H1 (cell line): ENCODE measurements at regions not wholly inside any gene's neighbourhood (a gene's known extent, or its start where the extent isn't known, plus 50 kb on each side); places are given as distances from the start of the nearest gene placed in this dataset.

Experiments
- CTCF ChIA-PET: fragments of 300-600 bp; sonication (Branson Sonifier 250); formaldehyde crosslinking; loops from one replicate; lab custom pipeline; 2021; ENCODE audit not compliant: partially characterized antibody; lab: Charles Lee
- POLR2A ChIA-PET: fragments of 300-600 bp; sonication (Branson Sonifier 250); formaldehyde crosslinking; loops from one replicate; lab custom pipeline; 2021; ENCODE audit warnings: inconsistent platforms; ENCODE audit not compliant: partially characterized antibody; lab: Charles Lee
- DNase-seq, 2 experiments: peaks; one replicate each; pipeline versions ENCODE4 v3.0.0 to v3.0.0-alpha.2; 2010 to 2022; ENCODE audit warnings: low spot score in 2 of 2, low read depth in 1 of 2, mixed read lengths in 1 of 2
- FAIRE-seq: peaks from 2 replicates; lab custom pipeline; 2011; peaks lifted over from hg19 to GRCh38; lab: Jason Lieb, UNC
- H2AFZ ChIP-seq: 2 replicates; pipeline ENCODE4 v1.8.1; 2012; ENCODE audit warnings: low read length, inconsistent platforms
- H2AK5ac ChIP-seq: 2 replicates; pipeline ENCODE4 v1.6.1; 2013; ENCODE audit warnings: low read depth, low read length
- H2BK120ac ChIP-seq: replicated peaks from 2 replicates; pipeline ENCODE3; 2013; ENCODE audit warnings: low read depth, low read length, inconsistent platforms
- H2BK12ac ChIP-seq: 2 replicates; pipeline ENCODE4 v1.6.1; 2013; ENCODE audit warnings: low read depth, low read length
- H2BK15ac ChIP-seq: 2 replicates; pipeline ENCODE4 v1.6.1; 2013; ENCODE audit warnings: low read length
- H2BK20ac ChIP-seq: 2 replicates; pipeline ENCODE4 v1.6.1; 2013; ENCODE audit warnings: low read length
- H2BK5ac ChIP-seq: 2 replicates; pipeline ENCODE4 v1.6.1; 2013; ENCODE audit warnings: low read depth, low read length
- H3K14ac ChIP-seq: 2 replicates; pipeline ENCODE4 v1.6.1; 2013; ENCODE audit warnings: inconsistent platforms; ENCODE audit not compliant: insufficient read length
- H3K18ac ChIP-seq: 2 replicates; pipeline ENCODE4 v1.6.1; 2013; ENCODE audit warnings: low read length; ENCODE audit errors: extremely low read depth
- H3K23ac ChIP-seq: 2 replicates; pipeline ENCODE4 v1.6.1; 2013; ENCODE audit warnings: inconsistent platforms; ENCODE audit not compliant: insufficient read length
- H3K23me2 ChIP-seq: 2 replicates; pipeline ENCODE4 v1.6.1; 2013; ENCODE audit warnings: low read depth, low read length
- H3K27ac ChIP-seq: 2 replicates; pipeline ENCODE4 v1.6.1; 2011; ENCODE audit warnings: low read depth, low read length, inconsistent platforms
- H3K27me3 ChIP-seq, 4 experiments: replicated peaks in 1 of 4; 1 replicate in 1 of 4; 2 replicates in 3 of 4; pipeline versions ENCODE4 v1.6.1 to v1.8.1; 2011 to 2013; ENCODE audit warnings: low read length in 3 of 4, mild to moderate bottlenecking in 3 of 4, inconsistent platforms in 2 of 4, mixed read lengths in 2 of 4, moderate library complexity in 1 of 4; ENCODE audit not compliant: control insufficient read depth in 3 of 4, insufficient read depth in 3 of 4; ENCODE audit errors: extremely low read depth in 1 of 4
- H3K36me3 ChIP-seq, 4 experiments: 2 replicates each; pipeline versions ENCODE4 v1.6.1 to v1.8.1; 2011 to 2013; ENCODE audit warnings: mild to moderate bottlenecking in 4 of 4, low read length in 3 of 4, moderate library complexity in 2 of 4, control low read depth in 1 of 4, inconsistent platforms in 1 of 4; ENCODE audit not compliant: insufficient read depth in 4 of 4, control insufficient read depth in 2 of 4
- H3K4ac ChIP-seq: replicated peaks from 2 replicates; pipeline ENCODE3; 2013; ENCODE audit warnings: low read length, low read depth, mixed read lengths, inconsistent platforms; ENCODE audit not compliant: insufficient read length
- H3K4me1 ChIP-seq, 4 experiments: replicated peaks in 1 of 4; 1 replicate in 1 of 4; 2 replicates in 3 of 4; pipeline versions ENCODE4 v1.6.1 to v1.8.1; 2011 to 2013; ENCODE audit warnings: low read length in 3 of 4, inconsistent platforms in 2 of 4, mixed read lengths in 1 of 4; ENCODE audit not compliant: insufficient read depth in 4 of 4, control insufficient read depth in 3 of 4
- H3K4me2 ChIP-seq, 2 experiments: 2 replicates each; pipeline versions ENCODE4 v1.6.1 to v1.8.1; 2011 to 2013; ENCODE audit warnings: low read depth in 2 of 2, low read length in 2 of 2, control low read depth in 1 of 2, inconsistent platforms in 1 of 2, mild to moderate bottlenecking in 1 of 2; ENCODE audit not compliant: insufficient read depth in 1 of 2
- H3K4me3 ChIP-seq, 4 experiments: fragments of 200-600, 300-600 bp in 1 of 4; sonication (generic), shearing (Covaris generic), sonication (Bioruptor Twin) in 1 of 4; 2 replicates each; pipeline versions ENCODE4 v1.5.1 to v1.8.1; 2011 to 2016; ENCODE audit warnings: low read length in 4 of 4, low read depth in 3 of 4, control low read depth in 2 of 4, inconsistent platforms in 2 of 4, mild to moderate bottlenecking in 2 of 4, mixed read lengths in 1 of 4, moderate library complexity in 1 of 4; ENCODE audit not compliant: insufficient read depth in 2 of 4; ENCODE audit errors: extremely low read depth in 1 of 4
- H3K56ac ChIP-seq: replicated peaks from 2 replicates; pipeline ENCODE3; 2013; ENCODE audit warnings: low read depth, mild to moderate bottlenecking, mixed read lengths, low read length, inconsistent platforms; ENCODE audit not compliant: insufficient read length
- H3K79me1 ChIP-seq: 2 replicates; pipeline ENCODE4 v1.6.1; 2013; ENCODE audit warnings: low read depth, low read length, control low read depth
- H3K79me2 ChIP-seq, 2 experiments: 2 replicates each; pipeline versions ENCODE4 v1.6.1 to v1.8.1; 2012 to 2013; ENCODE audit warnings: low read length in 2 of 2, mild to moderate bottlenecking in 2 of 2, inconsistent platforms in 1 of 2; ENCODE audit not compliant: insufficient read depth in 2 of 2, control insufficient read depth in 1 of 2
- H3K9ac ChIP-seq, 4 experiments: replicated peaks in 1 of 4; 1 replicate in 1 of 4; 2 replicates in 3 of 4; pipeline versions ENCODE4 v1.6.1 to v1.8.1; 2011 to 2013; ENCODE audit warnings: low read depth in 3 of 4, low read length in 3 of 4, control low read depth in 2 of 4, mild to moderate bottlenecking in 2 of 4, moderate library complexity in 2 of 4, inconsistent platforms in 1 of 4; ENCODE audit errors: extremely low read depth in 1 of 4
- H3K9me3 ChIP-seq, 2 experiments: 2 replicates each; pipeline versions ENCODE4 v1.6.1 to v1.8.1; 2012 to 2013; ENCODE audit warnings: mild to moderate bottlenecking in 2 of 2, moderate library complexity in 2 of 2, control low read depth in 1 of 2, inconsistent platforms in 1 of 2, low read depth in 1 of 2, low read length in 1 of 2, mixed read lengths in 1 of 2; ENCODE audit not compliant: insufficient read depth in 2 of 2
- H4K20me1 ChIP-seq, 2 experiments: replicated peaks in 1 of 2; 2 replicates each; pipeline versions ENCODE3 to v1.8.1; 2011 to 2013; ENCODE audit warnings: inconsistent platforms in 2 of 2, low read length in 2 of 2, mild to moderate bottlenecking in 1 of 2; ENCODE audit not compliant: insufficient read depth in 2 of 2, control insufficient read depth in 1 of 2
- H4K5ac ChIP-seq: 2 replicates; pipeline ENCODE4 v1.6.1; 2013; ENCODE audit warnings: low read length, low read depth, mixed read lengths, inconsistent platforms; ENCODE audit not compliant: insufficient read length
- H4K8ac ChIP-seq: 2 replicates; pipeline ENCODE4 v1.8.0; 2013; ENCODE audit warnings: mild to moderate bottlenecking, moderate library complexity, low read length, inconsistent platforms; ENCODE audit not compliant: insufficient read depth; ENCODE audit errors: extremely low read depth
- H4K91ac ChIP-seq: replicated peaks from 2 replicates; pipeline ENCODE3; 2013; ENCODE audit warnings: low read length, mixed read lengths, inconsistent platforms; ENCODE audit not compliant: insufficient read length
- BACH1 ChIP-seq: IDR thresholded peaks from 2 replicates; pipeline ENCODE4 v1.6.1; 2012; ENCODE audit warnings: low read length, improper control_type of control experiment
- BCL11A ChIP-seq, 2 experiments: IDR thresholded peaks; one replicate each; pipeline ENCODE4 v1.6.1; 2011; ENCODE audit warnings: low read depth in 2 of 2, low read length in 2 of 2, mild to moderate bottlenecking in 2 of 2
- BRCA1 ChIP-seq: IDR thresholded peaks from 2 replicates; pipeline ENCODE4 v1.6.1; 2012; ENCODE audit warnings: low read depth, low read length, improper control_type of control experiment
- CBX5 ChIP-seq: fragments of 300-800, 300-1000 bp; sonication (generic); IDR thresholded peaks from 2 replicates; pipeline ENCODE4 v1.7.1; 2016; ENCODE audit warnings: antibody characterized with exemption, low read length, low read depth
- CHD1 ChIP-seq: IDR thresholded peaks from 2 replicates; pipeline ENCODE4 v1.6.1; 2012; ENCODE audit warnings: low read depth, low read length, improper control_type of control experiment
- GABPA ChIP-seq: IDR thresholded peaks from 2 replicates; pipeline ENCODE4 v1.6.1; 2011; ENCODE audit warnings: mild to moderate bottlenecking, low read length, moderate library complexity, borderline replicate concordance; ENCODE audit not compliant: insufficient read depth
- POLR2AphosphoS5 ChIP-seq: IDR thresholded peaks from 2 replicates; pipeline ENCODE4 v1.6.1; 2011; ENCODE audit warnings: low read depth, low read length
- RXRA ChIP-seq: IDR thresholded peaks from 2 replicates; pipeline ENCODE4 v1.6.1; 2011; ENCODE audit warnings: low read depth, mild to moderate bottlenecking, low read length, moderate library complexity; ENCODE audit not compliant: insufficient read depth
- SIRT6 ChIP-seq: IDR thresholded peaks from one replicate; pipeline ENCODE4 v1.7.1; 2012; ENCODE audit warnings: low read length, inconsistent platforms
- SIX5 ChIP-seq: IDR thresholded peaks from 2 replicates; pipeline ENCODE4 v1.6.1; 2011; ENCODE audit warnings: mild to moderate bottlenecking, low read depth, low read length
- SP4 ChIP-seq: IDR thresholded peaks from 2 replicates; pipeline ENCODE4 v1.6.1; 2012; ENCODE audit warnings: low read length, inconsistent platforms
- SUZ12 ChIP-seq: fragments of 200-600 bp; sonication (generic); IDR thresholded peaks from 2 replicates; pipeline ENCODE4 v1.6.1; 2012; ENCODE audit warnings: mild to moderate bottlenecking, inconsistent platforms, low read length, moderate library complexity, mixed read lengths
- TAF1 ChIP-seq: IDR thresholded peaks from 2 replicates; pipeline ENCODE4 v1.6.1; 2011; ENCODE audit warnings: mild to moderate bottlenecking, low read depth, low read length
- YY1 ChIP-seq: IDR thresholded peaks from 2 replicates; pipeline ENCODE4 v1.6.1; 2011; ENCODE audit warnings: low read depth, mild to moderate bottlenecking, low read length
- WGBS, 2 experiments: shearing (Covaris generic) in 1 of 2; methylation state at CpG; one replicate each; pipeline versions ENCODE4 v1.1.6 to v1.1.7; 2013 to 2015; ENCODE audit warnings: low lambda C conversion rate in 2 of 2, mixed read lengths in 2 of 2, inconsistent platforms in 1 of 2, low coverage in 1 of 2, missing lambda C conversion rate in 1 of 2; ENCODE audit not compliant: insufficient replicate concordance in 2 of 2, insufficient coverage in 1 of 2, insufficient read length in 1 of 2; ENCODE audit errors: extremely low coverage in 1 of 2, missing lambda C conversion rate in 1 of 2; 5-methylcytosine and 5-hydroxymethylcytosine counted together

- H3K4me3 ChIP-seq: no peak overlapping the region
- H2AFZ ChIP-seq: no peak overlapping the region
- no peak overlapping the region for H2BK15ac ChIP-seq
- no peaks in the 10 kb centered on the region; the same call in 1 of the 2 replicates for H3K79me1 ChIP-seq
- no peak overlapping the region for H3K4me2 ChIP-seq
- H3K14ac ChIP-seq: no peak overlapping the region
- TF ChIP-seq BACH1 (no peak), BRCA1 (no peak), GABPA (no peak), SUZ12 (no peak), SIRT6 (no peak), YY1 (no peak), CBX5 (no peak), SP4 (no peak), SIX5 (no peak), BCL11A (IDR thresholded peaks at IDR 0.05; ENCODE audit: low read depth in 2 of 2, low read length in 2 of 2) (no peak), CHD1 (no peak), POLR2AphosphoS5 (no peak), RXRA (no peak), TAF1 (no peak)
- WGBS, 2 experiments: 88% methylated on average over 7 of the region's 7 CpGs; no CpG with 5 or more reads in 1 of the 2 experiments
- POLR2A ChIA-PET: no interaction called here
- H2BK12ac ChIP-seq: no peak overlapping the region
- H3K18ac ChIP-seq: no peak overlapping the region
- no peak overlapping the region for H3K56ac ChIP-seq
- CTCF ChIA-PET: interaction anchor here (1.0 to 1.7 kb wide), 5 partner anchors 11 to 125 kb away, joined by 3 to 6 read pairs (median 4); no protein-coding TSS in a partner anchor
- no peak overlapping the region for H3K23ac ChIP-seq
- no peak overlapping the region for H3K9ac ChIP-seq
- no peak overlapping the region for H4K8ac ChIP-seq
- H3K23me2 ChIP-seq: no peaks in the 10 kb centered on the region
- no peaks in the 10 kb centered on the region for H3K9me3 ChIP-seq
- H2BK20ac ChIP-seq: no peak overlapping the region
- FAIRE-seq (no peak), DNase-seq (no peak)
- H2AK5ac ChIP-seq: no peak overlapping the region
- no peak overlapping the region for H4K91ac ChIP-seq
- H4K5ac ChIP-seq: no peak overlapping the region
- no peaks in the 10 kb centered on the region for H3K4me1 ChIP-seq
- no peaks in the 10 kb centered on the region for H3K27me3 ChIP-seq
- H3K27ac ChIP-seq: no peak overlapping the region
- no peaks in the 10 kb centered on the region for H3K79me2 ChIP-seq
- H3K36me3 ChIP-seq: no peaks in the 10 kb centered on the region
- no peak overlapping the region for H2BK120ac ChIP-seq
- no peak overlapping the region for H2BK5ac ChIP-seq
- no peak overlapping the region for H3K4ac ChIP-seq
- no peaks in the 10 kb centered on the region for H4K20me1 ChIP-seq
Observed at GRCh38 chr13:52934258-52934657, 85.8 kb upstream of the PCDH8 start.
